NCI-H1694 (cell line): ENCODE measurements at regions not wholly inside any gene's neighbourhood (a gene's known extent, or its start where the extent isn't known, plus 50 kb on each side); places are given as distances from the start of the nearest gene placed in this dataset.
A peak's percentile ranks its signal among the peaks of the same experiment; 100 is the strongest.

Experiments
- DNase-seq: peaks from one replicate; lab custom pipeline; 2025; lab: John Stamatoyannopoulos, UW

- no peak for DNase-seq
Observed at GRCh38 chr5:91283899-91284298, 99.2 kb downstream of the ARRDC3 start.

GRCh38 chr5:91283326-91283725, 99.8 kb downstream of the ARRDC3 start:
- no peak for DNase-seq

- DNase-seq, result no peak
Observed at GRCh38 chr5:91282210-91282609, 100.9 kb downstream of the ARRDC3 start.

- DNase-seq, result no peak
Observed at GRCh38 chr5:91281401-91281800, 101.7 kb downstream of the ARRDC3 start.

GRCh38 chr5:91280362-91281269, 102.5 kb downstream of the ARRDC3 start:
- peak; percentile 38 for DNase-seq

- no peak for DNase-seq
Observed at GRCh38 chr5:91277840-91278239, 105.3 kb downstream of the ARRDC3 start.

- no peak for DNase-seq
Observed at GRCh38 chr5:91277093-91277626, 106.0 kb downstream of the ARRDC3 start.

- no peak for DNase-seq
Observed at GRCh38 chr5:91272858-91273257, 110.3 kb downstream of the ARRDC3 start.

- no peak for DNase-seq
Observed at GRCh38 chr5:91271999-91272398, 111.1 kb downstream of the ARRDC3 start.

GRCh38 chr5:91269198-91269597, 113.9 kb downstream of the ARRDC3 start:
- DNase-seq, result no peak

- no peak for DNase-seq
Observed at GRCh38 chr5:91266184-91266705, 116.9 kb downstream of the ARRDC3 start.

GRCh38 chr5:91264311-91265051, 118.6 kb downstream of the ARRDC3 start:
- DNase-seq, result no peak

- no peak for DNase-seq
Observed at GRCh38 chr5:91263898-91264297, 119.2 kb downstream of the ARRDC3 start.

GRCh38 chr5:91257301-91257700, 125.8 kb downstream of the ARRDC3 start:
- no peak for DNase-seq

GRCh38 chr5:91256142-91256524, 127.0 kb downstream of the ARRDC3 start:
- DNase-seq, result no peak

- DNase-seq, result no peak
Observed at GRCh38 chr5:91255396-91256141, 127.5 kb downstream of the ARRDC3 start.

- no peak for DNase-seq
Observed at GRCh38 chr5:91252916-91253315, 130.2 kb downstream of the ARRDC3 start.

- DNase-seq, result no peak
Observed at GRCh38 chr5:91245871-91246270, 137.2 kb downstream of the ARRDC3 start.

- no peak for DNase-seq
Observed at GRCh38 chr5:91245074-91245452, 138.1 kb downstream of the ARRDC3 start.

GRCh38 chr5:91244380-91245073, 138.6 kb downstream of the ARRDC3 start:
- DNase-seq, result no peak

- DNase-seq, result no peak
Observed at GRCh38 chr5:91243852-91244251, 139.3 kb downstream of the ARRDC3 start.
